SK-N-SH (cell line): ENCODE measurements at regions not wholly inside any gene's neighbourhood (a gene's known extent, or its start where the extent isn't known, plus 50 kb on each side); places are given as distances from the start of the nearest gene placed in this dataset.

Source experiments
- CTCF ChIA-PET: fragments of 300-600, 350-600 bp; formaldehyde crosslinking; extraction: SDS; loops from one replicate; lab custom pipeline; 2021; lab: Yijun Ruan, JAX
- POLR2A ChIA-PET: fragments of 350-600 bp; sonication (Branson Sonifier 250); formaldehyde crosslinking; extraction: SDS; loops from one replicate; lab custom pipeline; 2020; ENCODE audit warnings: antibody characterized with exemption, inconsistent platforms; lab: Yijun Ruan, JAX
- DNase-seq: peaks from one replicate; pipeline ENCODE4 v3.0.0; 2012
- H2AFZ ChIP-seq: fragments of 200-600 bp; sonication (generic); 2 replicates; pipeline ENCODE4 v1.8.1; 2016; ENCODE audit warnings: antibody characterized with exemption, mild to moderate bottlenecking, low read depth
- H3F3A ChIP-seq: fragments of 200-600 bp; sonication (generic); replicated peaks from 2 replicates; pipeline ENCODE3; 2016; ENCODE audit warnings: antibody characterized with exemption, mild to moderate bottlenecking; ENCODE audit not compliant: insufficient read depth
- H3K27ac ChIP-seq, 2 experiments: fragments of 200-500 bp in 1 of 2; fragments of 200-600 bp in 1 of 2; sonication (Bioruptor generic) in 1 of 2; sonication (generic), shearing (Covaris generic) in 1 of 2; 2 replicates each; pipeline versions ENCODE4 v1.5.1 to v1.6.1; 2014 to 2016; ENCODE audit warnings: low read depth in 2 of 2, inconsistent platforms in 1 of 2, low read length in 1 of 2, mild to moderate bottlenecking in 1 of 2, mixed read lengths in 1 of 2
- H3K27me3 ChIP-seq: fragments of 200-600 bp; sonication (generic), shearing (Covaris generic); 2 replicates; pipeline ENCODE4 v1.6.1; 2016; ENCODE audit warnings: mixed run types; ENCODE audit not compliant: insufficient read depth
- H3K36me3 ChIP-seq, 2 experiments: fragments of 200-500 bp in 1 of 2; fragments of 200-600 bp in 1 of 2; sonication (Bioruptor generic) in 1 of 2; sonication (generic) in 1 of 2; replicated peaks in 1 of 2; 2 replicates each; pipeline versions ENCODE3 to v1.5.1; 2014 to 2016; ENCODE audit warnings: low read length in 1 of 2, mild to moderate bottlenecking in 1 of 2; ENCODE audit not compliant: insufficient read depth in 2 of 2, control insufficient read depth in 1 of 2
- H3K4me1 ChIP-seq, 2 experiments: fragments of 200-500 bp in 1 of 2; fragments of 200-600 bp in 1 of 2; sonication (Bioruptor generic) in 1 of 2; sonication (generic), shearing (Covaris generic) in 1 of 2; 2 replicates each; pipeline versions ENCODE4 v1.5.1 to v1.6.1; 2014 to 2016; ENCODE audit warnings: low read depth in 1 of 2, low read length in 1 of 2, mixed run types in 1 of 2; ENCODE audit not compliant: insufficient read depth in 2 of 2, control insufficient read depth in 1 of 2
- H3K4me2 ChIP-seq: fragments of 200-600 bp; sonication (generic), shearing (Covaris generic); 2 replicates; pipeline ENCODE4 v1.6.1; 2017; ENCODE audit warnings: mixed run types
- H3K4me3 ChIP-seq, 2 experiments: fragments of 200-500 bp in 1 of 2; fragments of 200-600 bp in 1 of 2; sonication (Bioruptor generic) in 1 of 2; sonication (generic), shearing (Covaris generic) in 1 of 2; 2 replicates each; pipeline versions ENCODE4 v1.5.1 to v1.8.1; 2014 to 2016; ENCODE audit warnings: low read depth in 2 of 2, inconsistent platforms in 1 of 2, low read length in 1 of 2, mild to moderate bottlenecking in 1 of 2, mixed read lengths in 1 of 2, moderate library complexity in 1 of 2
- H3K79me2 ChIP-seq: fragments of 200-600 bp; sonication (generic); 2 replicates; pipeline ENCODE4 v1.8.1; 2017; ENCODE audit warnings: mild to moderate bottlenecking; ENCODE audit not compliant: insufficient read depth
- H3K9ac ChIP-seq: fragments of 200-600 bp; sonication (generic); 2 replicates; pipeline ENCODE4 v1.6.1; 2017; ENCODE audit warnings: mixed run types
- H3K9me2 ChIP-seq: fragments of 200-600 bp; sonication (generic); 2 replicates; pipeline ENCODE4 v1.6.1; 2017; ENCODE audit warnings: mixed run types
- H3K9me3 ChIP-seq: fragments of 200-600 bp; sonication (generic); 2 replicates; pipeline ENCODE4 v1.6.1; 2017; ENCODE audit warnings: mixed run types, mild to moderate bottlenecking, moderate library complexity
- H4K20me1 ChIP-seq: fragments of 200-600 bp; sonication (generic); 2 replicates; pipeline ENCODE4 v1.6.1; 2017; ENCODE audit warnings: mild to moderate bottlenecking, mixed run types; ENCODE audit not compliant: insufficient read depth
- CHD2 ChIP-seq: fragments of 150-350 bp; IDR thresholded peaks from 2 replicates; pipeline ENCODE4 v1.6.1; 2018; ENCODE audit warnings: low read length; ENCODE audit not compliant: partially characterized antibody
- EP300 ChIP-seq, 2 experiments: IDR thresholded peaks; 2 replicates each; pipeline versions ENCODE4 v1.4.0 to v1.6.1; 2012; ENCODE audit warnings: borderline replicate concordance in 1 of 2, low read depth in 1 of 2, low read length in 1 of 2
- EZH2phosphoT487 ChIP-seq: fragments of 200-600 bp; sonication (generic); IDR thresholded peaks from 2 replicates; pipeline ENCODE4 v1.6.1; 2017; ENCODE audit warnings: low read depth, mixed run types, mild to moderate bottlenecking, antibody characterized with exemption, moderate library complexity, borderline replicate concordance
- GABPA ChIP-seq: IDR thresholded peaks from 2 replicates; pipeline ENCODE4 v1.4.0; 2012; ENCODE audit warnings: low read depth, mild to moderate bottlenecking
- IRF3 ChIP-seq: fragments of 150-350 bp; IDR thresholded peaks from 2 replicates; pipeline ENCODE4 v1.6.1; 2016; ENCODE audit warnings: mild to moderate bottlenecking, low read depth, low read length
- JUND ChIP-seq: IDR thresholded peaks from 2 replicates; pipeline ENCODE4 v1.4.0; 2012
- MAX ChIP-seq: IDR thresholded peaks from 2 replicates; pipeline ENCODE4 v1.4.0; 2012; ENCODE audit warnings: low read depth
- MEF2A ChIP-seq: IDR thresholded peaks from 2 replicates; pipeline ENCODE4 v1.4.0; 2012; ENCODE audit warnings: low read depth, borderline replicate concordance
- MXI1 ChIP-seq: IDR thresholded peaks from 2 replicates; pipeline ENCODE4 v1.6.1; 2012; ENCODE audit warnings: mild to moderate bottlenecking, low read depth, low read length, improper control_type of control experiment
- NFIC ChIP-seq: IDR thresholded peaks from 2 replicates; pipeline ENCODE4 v1.4.0; 2012; ENCODE audit warnings: borderline replicate concordance
- NRF1 ChIP-seq: IDR thresholded peaks from 2 replicates; pipeline ENCODE4 v1.6.1; 2012; ENCODE audit warnings: low read depth, mild to moderate bottlenecking, low read length
- PBX3 ChIP-seq: IDR thresholded peaks from 2 replicates; pipeline ENCODE4; 2012
- RCOR1 ChIP-seq: fragments of 150-350 bp; IDR thresholded peaks from 2 replicates; pipeline ENCODE4 v1.6.1; 2017; ENCODE audit warnings: antibody characterized with exemption, low read length
- RXRA ChIP-seq: IDR thresholded peaks from 2 replicates; pipeline ENCODE4 v1.4.0; 2012; ENCODE audit warnings: low read depth, mild to moderate bottlenecking, borderline replicate concordance
- SIN3A ChIP-seq: IDR thresholded peaks from 2 replicates; pipeline ENCODE4 v1.6.1; 2012; ENCODE audit warnings: low read depth, mild to moderate bottlenecking, low read length, moderate library complexity, borderline replicate concordance
- TEAD4 ChIP-seq: IDR thresholded peaks from 2 replicates; pipeline ENCODE4 v1.4.0; 2012; ENCODE audit warnings: mild to moderate bottlenecking, borderline replicate concordance; ENCODE audit not compliant: insufficient read depth
- USF1 ChIP-seq: IDR thresholded peaks from 2 replicates; pipeline ENCODE4 v1.4.0; 2012; ENCODE audit warnings: low read depth, borderline replicate concordance
- YY1 ChIP-seq: IDR thresholded peaks from 2 replicates; pipeline ENCODE4 v1.4.0; 2012; ENCODE audit warnings: low read depth, mild to moderate bottlenecking
- WGBS: methylation state at CpG from one replicate; pipeline ENCODE4 v1.1.6; 2017; ENCODE audit warnings: low lambda C conversion rate; 5-methylcytosine and 5-hydroxymethylcytosine counted together

DNA sequence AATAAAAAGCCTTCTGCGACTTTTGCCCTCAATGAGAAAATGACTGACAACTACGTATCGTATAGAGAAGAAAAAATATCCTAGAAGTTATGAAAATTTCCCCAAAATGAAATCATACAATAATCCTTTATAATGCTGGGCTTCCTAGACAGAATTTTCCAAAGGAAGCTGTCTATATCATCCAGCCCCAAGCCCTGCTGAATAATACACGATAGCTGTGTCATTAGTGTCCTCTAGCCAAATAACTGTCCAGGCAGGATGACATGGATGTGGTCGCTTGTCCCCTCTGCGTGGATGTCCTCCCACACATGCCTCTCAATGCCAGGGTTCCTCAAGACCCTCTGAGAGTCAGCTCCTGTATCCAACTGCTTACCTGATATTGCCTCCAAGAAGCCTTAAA, 61.7 kb upstream of the ECHDC3 start:
- Histone ChIP-seq H3K27me3 (no peaks in the 10 kb centered on the region; the same call in 1 of the 2 replicates), H3K9ac (no peak overlapping the region), H3K4me1 (peaks cover 2 to 3% of the 10 kb centered on the region in 2 experiments; a peak in 2 of 4 replicates), H3F3A (no peaks in the 10 kb centered on the region), H3K79me2 (no peaks in the 10 kb centered on the region), H3K4me3 (no peak overlapping the region), H3K27ac (no peak overlapping the region), H3K9me2 (no peaks in the 10 kb centered on the region), H3K36me3 (no peaks in the 10 kb centered on the region), H3K4me2 (no peak overlapping the region), H4K20me1 (no peaks in the 10 kb centered on the region), H2AFZ (no peak overlapping the region), H3K9me3 (no peaks in the 10 kb centered on the region)
- ChIA-PET CTCF (interaction anchor here (0.7 kb wide), 1 partner anchor 105 kb away, joined by 3 read pairs; no protein-coding TSS in a partner anchor), POLR2A (no interaction called here)
- TF ChIP-seq YY1 (no peak), USF1 (no peak), SIN3A (no peak), RCOR1 (no peak), CHD2 (no peak), RXRA (no peak), MEF2A (no peak), GABPA (no peak), TEAD4 (no peak), EP300 (IDR thresholded peaks at IDR 0.05; ENCODE audit: borderline replicate concordance in 1 of 2, low read depth in 1 of 2, low read length in 1 of 2) (no peak), JUND (no peak), MXI1 (no peak), NRF1 (no peak)
- WGBS: 72% methylated on average over 6 of the region's 6 CpGs
- no peak for DNase-seq

DNA sequence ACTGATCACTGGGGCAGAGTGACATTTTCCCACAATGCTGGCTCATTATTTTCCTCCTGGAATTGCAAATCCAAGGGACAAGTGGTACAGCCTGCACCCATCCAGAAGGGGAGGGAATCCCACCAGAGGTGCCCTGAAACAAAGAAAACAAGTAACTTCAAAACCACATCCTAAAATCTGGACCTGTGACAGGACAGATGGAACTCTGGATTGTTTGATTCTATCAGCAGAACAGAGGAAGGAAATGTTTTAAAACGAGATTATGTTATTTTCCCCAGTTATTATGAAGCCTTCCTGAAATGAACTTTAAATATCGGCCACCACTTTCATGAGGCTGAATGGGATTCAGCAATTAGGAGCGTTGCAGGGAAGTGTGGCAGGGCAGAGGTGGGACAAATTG, 62.2 kb upstream of the ECHDC3 start:
- Histone ChIP-seq H3K27ac (no peak overlapping the region), H3K9ac (no peak overlapping the region), H3K4me3 (no peak overlapping the region), H4K20me1 (no peaks in the 10 kb centered on the region), H3K9me2 (no peaks in the 10 kb centered on the region), H3K27me3 (no peaks in the 10 kb centered on the region; the same call in 1 of the 2 replicates), H3K4me2 (no peak overlapping the region), H3K36me3 (no peaks in the 10 kb centered on the region), H2AFZ (no peak overlapping the region), H3K9me3 (no peaks in the 10 kb centered on the region), H3K79me2 (no peaks in the 10 kb centered on the region), H3K4me1 (peaks cover 0 to 2% of the 10 kb centered on the region in 2 experiments; a peak in 1 of 4 replicates), H3F3A (no peaks in the 10 kb centered on the region)
- 24% methylated on average over 3 of the region's 3 CpGs for WGBS
- no peak for DNase-seq
- POLR2A ChIA-PET: no interaction called here
- CTCF ChIA-PET: interaction anchor here (0.7 kb wide), 1 partner anchor 106 kb away, joined by 3 read pairs; no protein-coding TSS in a partner anchor
- no peak for TF ChIP-seq GABPA
- no peak for TF ChIP-seq USF1
- TF ChIP-seq RXRA: no peak
- no peak for TF ChIP-seq YY1
- TF ChIP-seq NRF1: no peak
- TF ChIP-seq IRF3: no peak
- TF ChIP-seq MXI1: no peak
- no peak for TF ChIP-seq NFIC
- no peak for TF ChIP-seq MAX
- no peak for TF ChIP-seq PBX3
- TF ChIP-seq JUND: no peak
- TF ChIP-seq EZH2phosphoT487: no peak
